ENCODE measurements at regions not wholly inside any gene's neighbourhood (a gene's known extent, or its start where the extent isn't known, plus 50 kb on each side); places are given as distances from the start of the nearest gene placed in this dataset.

DNA sequence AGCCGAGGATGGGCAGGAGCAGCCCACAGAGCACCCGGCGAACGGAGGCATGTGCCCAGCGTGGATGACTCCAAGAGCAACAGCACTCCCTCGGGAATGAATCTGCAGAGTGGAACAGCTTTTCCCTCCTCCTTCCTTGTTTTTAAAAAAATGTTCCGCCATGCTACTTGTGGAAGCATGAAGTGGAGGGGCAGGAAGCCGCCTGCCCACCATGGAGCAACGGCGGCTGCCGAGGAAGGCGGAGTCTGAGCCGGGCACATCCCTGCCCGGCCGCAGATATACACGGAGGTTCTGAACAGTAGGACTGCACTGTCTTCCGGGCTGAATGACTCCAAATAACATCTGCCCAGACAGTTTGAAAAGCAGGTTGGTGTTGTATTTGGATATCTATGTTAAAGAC is 65.2 kb downstream of the SOX1 start:
- TF ChIP-seq CREB1 (CRISPR knock-in tag; IDR thresholded peaks at IDR 0.05; ENCODE audit: low read depth) (no peak), EZH2phosphoT487 (IDR thresholded peaks at IDR 0.05; ENCODE audit: unreplicated experiment) (no peak), POLR2AphosphoS5 (IDR thresholded peaks at IDR 0.05; ENCODE audit: low read depth) (no peak), ZNF114 (CRISPR knock-in tag; IDR thresholded peaks at IDR 0.05) (no peak), ZNF331 (CRISPR knock-in tag; IDR thresholded peaks at IDR 0.05; ENCODE audit: low read depth) (no peak), JUNB (IDR thresholded peaks at IDR 0.05; ENCODE audit: unreplicated experiment) (no peak), EZH2 (IDR thresholded peaks at IDR 0.05; ENCODE audit: low read depth, unreplicated experiment) (no peak), STAT1 (IDR thresholded peaks at IDR 0.05; ENCODE audit: unreplicated experiment) (no peak), ZNF462 (CRISPR knock-in tag; IDR thresholded peaks at IDR 0.05) (no peak), ETS1 (IDR thresholded peaks at IDR 0.05) (no peak), NANOG (IDR thresholded peaks at IDR 0.05; ENCODE audit: borderline replicate concordance) (no peak)
- TF ChIP-seq, protein P1, sequence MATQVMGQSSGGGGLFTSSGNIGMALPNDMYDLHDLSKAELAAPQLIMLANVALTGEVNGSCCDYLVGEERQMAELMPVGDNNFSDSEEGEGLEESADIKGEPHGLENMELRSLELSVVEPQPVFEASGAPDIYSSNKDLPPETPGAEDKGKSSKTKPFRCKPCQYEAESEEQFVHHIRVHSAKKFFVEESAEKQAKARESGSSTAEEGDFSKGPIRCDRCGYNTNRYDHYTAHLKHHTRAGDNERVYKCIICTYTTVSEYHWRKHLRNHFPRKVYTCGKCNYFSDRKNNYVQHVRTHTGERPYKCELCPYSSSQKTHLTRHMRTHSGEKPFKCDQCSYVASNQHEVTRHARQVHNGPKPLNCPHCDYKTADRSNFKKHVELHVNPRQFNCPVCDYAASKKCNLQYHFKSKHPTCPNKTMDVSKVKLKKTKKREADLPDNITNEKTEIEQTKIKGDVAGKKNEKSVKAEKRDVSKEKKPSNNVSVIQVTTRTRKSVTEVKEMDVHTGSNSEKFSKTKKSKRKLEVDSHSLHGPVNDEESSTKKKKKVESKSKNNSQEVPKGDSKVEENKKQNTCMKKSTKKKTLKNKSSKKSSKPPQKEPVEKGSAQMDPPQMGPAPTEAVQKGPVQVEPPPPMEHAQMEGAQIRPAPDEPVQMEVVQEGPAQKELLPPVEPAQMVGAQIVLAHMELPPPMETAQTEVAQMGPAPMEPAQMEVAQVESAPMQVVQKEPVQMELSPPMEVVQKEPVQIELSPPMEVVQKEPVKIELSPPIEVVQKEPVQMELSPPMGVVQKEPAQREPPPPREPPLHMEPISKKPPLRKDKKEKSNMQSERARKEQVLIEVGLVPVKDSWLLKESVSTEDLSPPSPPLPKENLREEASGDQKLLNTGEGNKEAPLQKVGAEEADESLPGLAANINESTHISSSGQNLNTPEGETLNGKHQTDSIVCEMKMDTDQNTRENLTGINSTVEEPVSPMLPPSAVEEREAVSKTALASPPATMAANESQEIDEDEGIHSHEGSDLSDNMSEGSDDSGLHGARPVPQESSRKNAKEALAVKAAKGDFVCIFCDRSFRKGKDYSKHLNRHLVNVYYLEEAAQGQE (IDR thresholded peaks at IDR 0.05; ENCODE audit: unreplicated experiment), result no peak
- TF ChIP-seq, protein P2, sequence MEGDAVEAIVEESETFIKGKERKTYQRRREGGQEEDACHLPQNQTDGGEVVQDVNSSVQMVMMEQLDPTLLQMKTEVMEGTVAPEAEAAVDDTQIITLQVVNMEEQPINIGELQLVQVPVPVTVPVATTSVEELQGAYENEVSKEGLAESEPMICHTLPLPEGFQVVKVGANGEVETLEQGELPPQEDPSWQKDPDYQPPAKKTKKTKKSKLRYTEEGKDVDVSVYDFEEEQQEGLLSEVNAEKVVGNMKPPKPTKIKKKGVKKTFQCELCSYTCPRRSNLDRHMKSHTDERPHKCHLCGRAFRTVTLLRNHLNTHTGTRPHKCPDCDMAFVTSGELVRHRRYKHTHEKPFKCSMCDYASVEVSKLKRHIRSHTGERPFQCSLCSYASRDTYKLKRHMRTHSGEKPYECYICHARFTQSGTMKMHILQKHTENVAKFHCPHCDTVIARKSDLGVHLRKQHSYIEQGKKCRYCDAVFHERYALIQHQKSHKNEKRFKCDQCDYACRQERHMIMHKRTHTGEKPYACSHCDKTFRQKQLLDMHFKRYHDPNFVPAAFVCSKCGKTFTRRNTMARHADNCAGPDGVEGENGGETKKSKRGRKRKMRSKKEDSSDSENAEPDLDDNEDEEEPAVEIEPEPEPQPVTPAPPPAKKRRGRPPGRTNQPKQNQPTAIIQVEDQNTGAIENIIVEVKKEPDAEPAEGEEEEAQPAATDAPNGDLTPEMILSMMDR (conservative IDR thresholded peaks at IDR 0.05; ENCODE audit: low read depth in 2 of 2), result no peak
- H3K9me3 Mint-ChIP-seq, result no peaks in the 10 kb centered on the region
- H3K4me1 Mint-ChIP-seq, result peaks cover 3% of the 10 kb centered on the region; the same call in 2 of the 3 replicates
- ATAC-seq, result no peak
- no peaks in the 10 kb centered on the region for H3K27me3 ChIP-seq (ENCODE audit: insufficient read depth)
- peaks cover 1% of the 10 kb centered on the region for H3K27me3 Mint-ChIP-seq (ENCODE audit: insufficient read depth, low read depth, poor library complexity)
- no peak overlapping the region for H3K4me2 ChIP-seq
- no peaks in the 10 kb centered on the region for H4K20me1 ChIP-seq (replicated peaks; ENCODE audit: insufficient read depth)
- no peaks in the 10 kb centered on the region for H3K79me2 ChIP-seq (replicated peaks; ENCODE audit: insufficient read depth)
- no peaks in the 10 kb centered on the region for H3K36me3 Mint-ChIP-seq (ENCODE audit: low read depth)
- H3K27ac Mint-ChIP-seq, result no peak overlapping the region
- H3K4me1 ChIP-seq (ENCODE audit: insufficient read depth), result no peaks in the 10 kb centered on the region
- no peak overlapping the region for H3K4me3 Mint-ChIP-seq
- no peak overlapping the region for H3K27ac ChIP-seq (ENCODE audit: low read depth)
- H3K4me3 ChIP-seq, result no peak overlapping the region
- H2AFZ ChIP-seq, result no peak overlapping the region
- no peaks in the 10 kb centered on the region for H3F3A ChIP-seq (replicated peaks; ENCODE audit: low read depth)
- no peaks in the 10 kb centered on the region for H3K9me2 ChIP-seq (ENCODE audit: insufficient read depth)
- no peaks in the 10 kb centered on the region for H3K36me3 ChIP-seq (ENCODE audit: insufficient read depth)
- DNase-seq (ENCODE audit: low spot score), result no peak

All from GM23338 (cell line).